ENCODE measurements at regions not wholly inside any gene's neighbourhood (a gene's known extent, or its start where the extent isn't known, plus 50 kb on each side); places are given as distances from the start of the nearest gene placed in this dataset.

GRCh38 chr10:131532291-131532690 lies 220.8 kb upstream of the TCERG1L start (continued):
- TF ChIP-seq ZNF337 (CRISPR knock-in tag; IDR thresholded peaks at IDR 0.05; ENCODE audit: borderline replicate concordance, low read depth), result no peak
- no peak for TF ChIP-seq FOXP4 (CRISPR knock-in tag; IDR thresholded peaks at IDR 0.05)
- no peak for TF ChIP-seq ZNF33B (CRISPR knock-in tag; IDR thresholded peaks at IDR 0.05)
- no peak for TF ChIP-seq ZNF234 (CRISPR knock-in tag; conservative IDR thresholded peaks at IDR 0.05)

- BruUV-seq (replicated peaks), result no TSS peak
These were observed 221.3 kb upstream of the TCERG1L start for GRCh38 chr10:131532745-131533341.

More at GRCh38 chr10:131532745-131533341, 221.3 kb upstream of the TCERG1L start:
- Histone ChIP-seq H3K9ac (ENCODE audit: insufficient read depth, low read depth, low read length) (no peak overlapping the region), H3K4me3 (replicated peaks in 1 of 3; ENCODE audit: insufficient read depth in 1 of 3, low read depth in 2 of 3, low read length in 3 of 3) (no peak overlapping the region), H3K4me1 (ENCODE audit: insufficient read depth, low read length) (no peaks in the 10 kb centered on the region), H3K27me3 (ENCODE audit: control insufficient read depth in 1 of 2, insufficient read depth in 2 of 2, low read length in 2 of 2) (peaks cover 4 to 53% of the 10 kb centered on the region in 2 experiments; a peak in 4 of 5 replicates), H3K36me3 (replicated peaks in 1 of 2; ENCODE audit: control insufficient read depth in 1 of 2, insufficient read depth in 2 of 2, low read length in 2 of 2) (no peaks in the 10 kb centered on the region), H2AFZ (ENCODE audit: low read length) (no peak overlapping the region), H3K79me2 (ENCODE audit: insufficient read depth, low read length) (no peaks in the 10 kb centered on the region), H3K27ac (ENCODE audit: extremely low read length, insufficient read depth, low read length) (no peak overlapping the region), H3K4me2 (ENCODE audit: low read depth, low read length) (no peak overlapping the region), H3K9me3 (ENCODE audit: low read length) (no peaks in the 10 kb centered on the region), H4K20me1 (ENCODE audit: insufficient read depth, low read length) (no peaks in the 10 kb centered on the region)
- POLR2A ChIA-PET, result no interaction called here
- WGBS (ENCODE audit: low lambda C conversion rate), result 47% methylated on average over 8 of the region's 24 CpGs
- ATAC-seq (no peak), DNase-seq (ENCODE audit: low spot score) (no peak), FAIRE-seq (no peak)
- in situ Hi-C loops (cut with HindIII; ENCODE audit: extremely low pct_ligation_motif_present, low pct_unique_long_range_greater_than_20kb), result no loop called here
- TF ChIP-seq BATF2 (CRISPR knock-in tag; IDR thresholded peaks at IDR 0.05) (no peak), ZBTB38 (CRISPR knock-in tag; IDR thresholded peaks at IDR 0.05) (no peak), EP300 (IDR thresholded peaks at IDR 0.05; ENCODE audit: low read depth in 2 of 2, low read length in 2 of 2) (no peak), EP300 (CRISPR knock-in tag; IDR thresholded peaks at IDR 0.05; ENCODE audit: borderline replicate concordance) (no peak), TBL1XR1 (IDR thresholded peaks at IDR 0.05; ENCODE audit: borderline replicate concordance, low read length, partially characterized antibody) (no peak), SRSF4 (IDR thresholded peaks at IDR 0.05; ENCODE audit: low read depth, low read length, poor library complexity, severe bottlenecking) (no peak)
- intact Hi-C loops (cut with micrococcal nuclease; ENCODE audit: unreplicated experiment), result no loop called here
- CTCF ChIA-PET (ENCODE audit: low intra/inter-chr PET ratio, low total read pairs), result no interaction called here
